ENCODE measurements at regions not wholly inside any gene's neighbourhood (a gene's known extent, or its start where the extent isn't known, plus 50 kb on each side); places are given as distances from the start of the nearest gene placed in this dataset.
A peak's percentile ranks its signal among the peaks of the same experiment; 100 is the strongest.

DNA sequence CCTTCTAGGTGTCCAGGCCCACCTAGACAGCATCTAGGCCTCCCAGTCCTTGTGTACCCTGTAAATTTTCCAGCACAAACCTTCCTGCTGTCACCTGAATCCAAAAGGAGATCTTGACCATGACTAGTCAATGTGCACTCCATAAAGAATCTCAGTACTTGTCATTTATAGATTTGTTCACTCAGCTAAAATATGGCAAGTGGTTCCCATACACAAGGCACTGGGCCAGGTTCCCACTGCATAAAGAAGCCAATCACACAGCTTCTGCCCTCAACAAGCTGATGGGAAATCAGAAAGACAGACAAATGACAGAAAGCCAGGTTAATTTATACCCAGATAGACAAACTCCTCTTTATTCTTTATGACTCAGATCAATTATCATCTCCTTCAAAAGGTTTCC, 526.8 kb downstream of the CD83 start:
- intact Hi-C loops (cut with DNase I), result no loop called here

DNA sequence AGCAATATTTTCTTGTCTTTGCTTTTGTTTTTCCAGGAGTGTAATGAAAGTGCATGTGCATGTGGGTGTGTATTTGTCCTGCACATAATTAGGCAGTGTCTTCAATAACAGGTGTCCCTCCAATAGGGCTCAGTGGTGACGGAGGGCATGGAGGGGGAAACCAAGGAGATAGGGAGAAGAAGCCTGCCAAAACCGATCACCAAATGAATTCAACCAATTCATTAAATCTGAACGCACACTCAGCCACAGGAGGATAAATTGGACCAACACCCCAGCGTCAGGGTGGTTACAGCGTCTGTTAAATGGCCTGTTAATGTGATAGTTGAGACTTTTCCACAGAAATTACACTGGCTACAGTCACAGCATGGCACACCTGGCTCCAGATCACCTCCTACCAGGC, 527.6 kb downstream of the CD83 start:
- Histone ChIP-seq H3K4me1 (no peaks in the 10 kb centered on the region), H3K4me3 (no peak overlapping the region), H3K27ac (no peak overlapping the region), H3K9me3 (no peaks in the 10 kb centered on the region), H3K27me3 (no peaks in the 10 kb centered on the region), H3K36me3 (replicated peaks in 1 of 2; ENCODE audit: insufficient read depth in 1 of 2, low read depth in 2 of 2) (no peaks in the 10 kb centered on the region)
- WGBS, 2 donors, result 73 to 79% methylated on average over 5 of the region's 5 CpGs
- intact Hi-C loops (cut with DNase I), result no loop called here
- DNase-seq, result no peak
- ATAC-seq, result no peak
- TF ChIP-seq POLR2A (IDR thresholded peaks at IDR 0.05), result no peak
- TF ChIP-seq, protein P1, sequence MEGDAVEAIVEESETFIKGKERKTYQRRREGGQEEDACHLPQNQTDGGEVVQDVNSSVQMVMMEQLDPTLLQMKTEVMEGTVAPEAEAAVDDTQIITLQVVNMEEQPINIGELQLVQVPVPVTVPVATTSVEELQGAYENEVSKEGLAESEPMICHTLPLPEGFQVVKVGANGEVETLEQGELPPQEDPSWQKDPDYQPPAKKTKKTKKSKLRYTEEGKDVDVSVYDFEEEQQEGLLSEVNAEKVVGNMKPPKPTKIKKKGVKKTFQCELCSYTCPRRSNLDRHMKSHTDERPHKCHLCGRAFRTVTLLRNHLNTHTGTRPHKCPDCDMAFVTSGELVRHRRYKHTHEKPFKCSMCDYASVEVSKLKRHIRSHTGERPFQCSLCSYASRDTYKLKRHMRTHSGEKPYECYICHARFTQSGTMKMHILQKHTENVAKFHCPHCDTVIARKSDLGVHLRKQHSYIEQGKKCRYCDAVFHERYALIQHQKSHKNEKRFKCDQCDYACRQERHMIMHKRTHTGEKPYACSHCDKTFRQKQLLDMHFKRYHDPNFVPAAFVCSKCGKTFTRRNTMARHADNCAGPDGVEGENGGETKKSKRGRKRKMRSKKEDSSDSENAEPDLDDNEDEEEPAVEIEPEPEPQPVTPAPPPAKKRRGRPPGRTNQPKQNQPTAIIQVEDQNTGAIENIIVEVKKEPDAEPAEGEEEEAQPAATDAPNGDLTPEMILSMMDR (IDR thresholded peaks at IDR 0.05), result no peak

More for the DNA sequence above, 526.8 kb downstream of the CD83 start:
- no peak for ATAC-seq
- TF ChIP-seq, protein P1 (IDR thresholded peaks at IDR 0.05), result no peak
- no peak for TF ChIP-seq POLR2A (IDR thresholded peaks at IDR 0.05)
- no peaks in the 10 kb centered on the region for H3K9me3 ChIP-seq
- H3K27me3 ChIP-seq, result no peaks in the 10 kb centered on the region
- no peak for DNase-seq
- peaks cover 1% of the 10 kb centered on the region for H3K4me1 ChIP-seq
- H3K27ac ChIP-seq, result no peak overlapping the region
- no peaks in the 10 kb centered on the region for H3K36me3 ChIP-seq (replicated peaks in 1 of 2; ENCODE audit: insufficient read depth in 1 of 2, low read depth in 2 of 2)
- H3K4me3 ChIP-seq, result no peak overlapping the region

DNA sequence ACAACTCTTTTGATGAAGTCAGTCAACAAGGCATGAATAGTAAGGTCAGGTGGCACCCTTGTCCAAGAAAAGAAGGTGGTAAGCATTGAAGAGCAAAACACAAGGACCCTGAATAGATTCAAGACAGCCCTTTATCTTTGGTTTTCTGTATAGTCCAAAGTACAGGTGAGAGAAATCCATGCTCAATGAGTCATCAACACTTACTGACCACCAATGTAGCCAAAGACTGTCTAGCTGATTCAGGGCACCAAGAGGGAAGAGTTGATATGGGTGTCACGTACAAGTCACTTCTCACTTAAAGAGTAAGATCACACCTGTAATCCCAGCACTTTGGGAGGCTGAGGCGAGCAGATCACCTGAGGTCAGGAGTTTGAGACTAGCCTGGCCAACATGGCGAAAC, 528.3 kb downstream of the CD83 start:
- Histone ChIP-seq H3K9me3 (no peaks in the 10 kb centered on the region), H3K4me3 (no peak overlapping the region), H3K27ac (no peak overlapping the region), H3K4me1 (no peaks in the 10 kb centered on the region), H3K27me3 (no peaks in the 10 kb centered on the region), H3K36me3 (replicated peaks in 1 of 2; ENCODE audit: insufficient read depth in 1 of 2, low read depth in 2 of 2) (no peaks in the 10 kb centered on the region)
- DNase-seq (no peak), ATAC-seq (no peak)
- intact Hi-C loops (cut with DNase I), result no loop called here
- TF ChIP-seq POLR2A (IDR thresholded peaks at IDR 0.05), result no peak
- TF ChIP-seq, protein P1 (IDR thresholded peaks at IDR 0.05), result no peak
- WGBS, 2 donors, result 81 to 92% methylated on average over 3 of the region's 3 CpGs

DNA sequence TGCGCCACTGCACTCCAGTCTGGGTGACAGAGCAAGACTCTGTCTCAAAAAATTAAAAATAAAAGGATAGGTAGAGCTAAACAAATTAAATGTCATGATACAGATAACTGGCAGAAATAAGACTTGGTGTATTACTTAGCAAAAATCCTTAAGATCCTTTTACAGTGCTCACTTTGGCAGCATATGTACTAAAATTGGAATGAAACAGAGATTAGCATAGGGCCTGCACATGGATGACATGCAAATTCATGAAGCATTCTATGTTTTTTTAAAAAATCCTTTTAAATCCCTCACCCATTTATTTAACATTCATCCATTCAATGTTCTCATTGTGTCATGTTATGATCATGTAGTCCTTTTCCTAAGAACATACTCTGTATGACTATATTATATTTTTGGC, 528.8 kb downstream of the CD83 start:
- no peaks in the 10 kb centered on the region for H3K36me3 ChIP-seq (replicated peaks in 1 of 2; ENCODE audit: insufficient read depth in 1 of 2, low read depth in 2 of 2)
- H3K9me3 ChIP-seq, result no peaks in the 10 kb centered on the region
- ATAC-seq (no peak), DNase-seq (no peak)
- H3K4me3 ChIP-seq, result no peak overlapping the region
- H3K27ac ChIP-seq, result no peak overlapping the region
- WGBS, 2 donors, result 96 to 100% methylated on average over 1 of the region's 1 CpG
- no peaks in the 10 kb centered on the region for H3K4me1 ChIP-seq
- H3K27me3 ChIP-seq, result no peaks in the 10 kb centered on the region
- intact Hi-C loops (cut with DNase I), result no loop called here
- TF ChIP-seq, protein P1 (IDR thresholded peaks at IDR 0.05), result no peak
- no peak for TF ChIP-seq POLR2A (IDR thresholded peaks at IDR 0.05)

DNA sequence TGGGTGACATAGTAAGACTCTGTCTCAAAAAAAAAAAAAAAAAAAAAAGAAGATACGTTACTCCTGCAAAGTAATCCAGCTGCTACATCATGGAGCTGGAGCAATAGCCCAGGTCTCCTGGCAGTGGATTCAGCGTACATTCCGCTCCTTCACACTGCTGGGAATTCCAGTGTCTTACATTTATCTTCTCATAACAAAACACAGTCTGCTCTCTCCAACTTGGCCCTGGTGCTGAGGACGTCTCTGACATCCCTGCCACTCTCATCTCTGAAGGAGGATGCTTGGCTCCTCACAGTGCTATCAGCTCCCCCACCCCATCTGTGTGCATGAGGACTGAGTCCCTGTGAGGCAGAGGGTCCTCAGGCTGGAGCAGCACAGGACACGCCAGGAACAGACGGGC, 529.8 kb downstream of the CD83 start:
- intact Hi-C loops (cut with DNase I), result no loop called here
- DNase-seq (peak in 1 of 4 donors; percentile 26), ATAC-seq (no peak)
- no peak for TF ChIP-seq POLR2A (IDR thresholded peaks at IDR 0.05)
- TF ChIP-seq, protein P1 (IDR thresholded peaks at IDR 0.05), result no peak
- 80 to 85% methylated on average over 6 of the region's 6 CpGs for WGBS, 2 donors
- H3K9me3 ChIP-seq, result no peaks in the 10 kb centered on the region
- no peaks in the 10 kb centered on the region for H3K36me3 ChIP-seq (replicated peaks in 1 of 2; ENCODE audit: insufficient read depth in 1 of 2, low read depth in 2 of 2)
- H3K4me1 ChIP-seq, result peaks cover 3% of the 10 kb centered on the region
- H3K27ac ChIP-seq, result no peak overlapping the region
- no peaks in the 10 kb centered on the region for H3K27me3 ChIP-seq
- H3K4me3 ChIP-seq, result no peak overlapping the region

All from body of pancreas (tissue), 4 donors.